GM21360 (cell line): ENCODE measurements at regions not wholly inside any gene's neighbourhood (a gene's known extent, or its start where the extent isn't known, plus 50 kb on each side); places are given as distances from the start of the nearest gene placed in this dataset.
"Not testable (repeated sequence)": the region's sequence is repeated elsewhere in the genome, so short reads cannot be mapped to it uniquely, and the experiment has no call there.

ENCODE experiments used
- ATAC-seq: cut with Tn5 transposase; IDR thresholded peaks from one replicate; pipeline ENCODE4 v1.9.1; 2021; ENCODE audit warnings: mild to moderate bottlenecking, moderate library complexity; ENCODE audit not compliant: unreplicated experiment

DNA sequence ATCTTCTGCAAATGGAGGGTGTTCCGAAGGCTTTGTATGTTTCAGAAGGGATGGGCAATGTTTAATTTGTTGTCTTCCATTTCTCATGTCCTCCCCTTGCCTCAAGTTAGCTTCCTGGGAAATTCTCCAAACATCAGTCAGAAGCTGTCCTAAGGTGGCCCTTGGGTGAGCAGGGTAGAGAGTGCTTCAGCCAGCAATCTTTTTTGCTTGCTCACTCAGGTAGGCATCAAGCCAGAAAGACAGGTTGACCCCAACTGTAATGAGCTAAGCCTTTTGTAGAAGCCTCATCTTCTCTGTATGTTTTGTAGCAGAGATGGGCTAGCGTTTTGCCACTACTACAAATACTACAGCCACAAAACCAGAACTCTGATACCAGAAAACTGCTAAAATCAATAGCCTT, 321.5 kb upstream of the FAM78B start:
- ATAC-seq, result no peak

DNA sequence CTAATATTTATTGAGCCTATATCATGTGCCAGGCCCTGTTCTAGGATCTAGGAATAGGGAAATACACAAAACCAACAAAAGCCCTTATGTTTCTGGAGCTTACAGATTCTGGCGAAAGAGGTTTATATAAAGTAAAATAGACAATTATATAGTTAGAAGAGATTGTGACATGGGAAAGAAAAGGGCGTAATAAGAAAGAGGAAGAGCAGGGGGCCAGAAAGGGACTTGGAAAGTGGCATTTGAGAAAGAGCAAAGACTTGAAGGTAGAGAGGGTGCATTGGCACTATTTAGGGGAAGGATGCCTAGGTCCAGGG, 322.5 kb upstream of the FAM78B start:
- no peak for ATAC-seq

DNA sequence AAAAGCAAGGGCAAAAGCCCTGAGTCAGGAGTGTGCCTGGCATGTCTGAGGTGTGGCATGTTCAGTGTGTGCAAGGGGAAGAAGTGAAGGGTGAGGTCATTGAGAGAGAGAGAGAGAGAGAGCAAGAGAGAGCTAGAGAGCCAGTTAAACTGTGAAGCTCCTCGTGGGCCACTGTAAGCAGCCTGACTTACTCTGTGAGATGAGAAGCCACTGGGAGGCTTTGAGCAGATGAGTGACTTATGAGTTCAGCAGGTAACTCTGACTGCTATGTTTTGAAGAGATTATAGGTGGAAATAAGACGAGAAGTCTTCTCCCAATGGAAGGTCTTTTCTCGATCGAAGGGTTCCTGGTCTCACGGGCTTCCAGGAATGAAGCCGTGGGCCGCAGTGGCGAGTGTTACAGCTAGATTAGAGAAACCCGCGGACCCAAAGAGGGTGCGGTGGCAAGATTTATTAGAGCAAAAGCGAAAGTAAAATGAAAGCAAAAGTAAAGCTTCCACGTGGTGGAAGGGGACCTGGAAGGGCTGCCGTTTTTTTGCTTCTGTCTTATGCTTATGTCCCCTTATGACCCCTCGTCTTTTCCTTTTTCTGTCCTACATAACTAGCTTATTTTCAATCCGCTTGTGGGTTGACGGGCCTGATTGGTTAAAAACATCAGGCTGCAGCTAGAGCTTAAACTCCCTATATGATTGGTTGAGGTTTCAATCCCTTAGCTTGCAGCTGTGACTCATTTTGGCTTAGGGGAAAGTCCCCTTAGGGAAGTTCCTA, 323.1 kb upstream of the FAM78B start:
- peak; percentile 78 for ATAC-seq

DNA sequence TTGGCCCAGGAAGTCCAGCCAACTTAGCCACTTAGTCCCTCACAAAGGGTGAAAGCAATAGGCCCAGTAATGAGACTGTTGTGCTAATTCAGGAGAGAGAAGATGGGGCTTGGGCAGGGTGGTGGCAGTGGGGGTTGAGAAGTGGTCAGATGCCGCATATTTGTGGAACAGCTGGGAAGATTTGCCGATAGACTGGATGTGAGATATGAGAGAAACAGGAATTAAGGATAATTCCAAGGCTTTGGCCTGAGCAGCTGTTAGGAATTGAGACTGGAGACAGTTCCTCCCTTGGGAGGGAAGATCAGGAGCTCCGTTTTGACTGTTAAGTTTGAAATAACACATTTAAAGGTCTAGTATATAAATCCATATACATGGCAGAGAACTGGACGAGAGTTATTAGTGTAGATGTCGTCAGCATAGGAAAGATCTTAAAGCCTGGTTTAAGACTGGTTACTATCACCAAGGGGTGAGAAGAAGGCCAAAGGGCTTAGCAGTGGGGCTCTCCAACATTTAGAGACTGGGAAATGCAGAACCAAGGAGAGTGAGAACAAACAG, 323.7 kb upstream of the FAM78B start:
- peak; percentile 55 for ATAC-seq

DNA sequence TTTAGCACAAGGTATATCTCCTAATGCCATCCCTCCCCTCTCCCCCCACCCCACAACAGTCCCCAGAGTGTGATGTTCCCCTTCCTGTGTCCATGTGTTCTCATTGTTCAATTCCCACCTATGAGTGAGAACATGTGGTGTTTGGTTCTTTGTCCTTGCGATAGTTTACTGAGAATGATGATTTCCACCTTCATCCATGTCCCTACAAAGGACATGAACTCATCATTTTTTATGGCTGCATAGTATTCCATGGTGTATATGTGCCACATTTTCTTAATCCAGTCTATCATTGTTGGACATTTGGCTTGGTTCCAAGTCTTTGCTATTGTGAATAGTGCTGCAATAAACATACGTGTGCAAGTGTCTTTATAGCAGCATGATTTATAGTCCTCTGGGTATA, 327.0 kb upstream of the FAM78B start:
- not testable (repeated sequence) for ATAC-seq

DNA sequence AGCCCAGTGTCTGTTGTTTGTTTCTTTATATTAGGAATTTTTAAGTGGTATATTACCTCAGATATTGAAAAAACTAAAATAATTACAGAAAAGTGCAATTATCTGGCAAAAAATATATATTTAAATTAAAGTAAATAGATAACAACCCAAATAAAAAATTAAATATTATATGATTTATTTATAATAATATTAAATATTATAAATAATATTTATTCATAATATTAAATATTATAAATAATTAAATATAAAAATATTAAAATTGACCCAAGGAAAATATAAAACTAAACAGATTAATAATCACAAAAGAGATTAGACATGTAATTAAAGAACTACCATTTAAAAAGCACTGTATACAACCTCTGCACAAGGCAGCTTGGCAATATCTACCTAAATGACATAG, 331.9 kb upstream of the POGK start:
- ATAC-seq, result no peak

DNA sequence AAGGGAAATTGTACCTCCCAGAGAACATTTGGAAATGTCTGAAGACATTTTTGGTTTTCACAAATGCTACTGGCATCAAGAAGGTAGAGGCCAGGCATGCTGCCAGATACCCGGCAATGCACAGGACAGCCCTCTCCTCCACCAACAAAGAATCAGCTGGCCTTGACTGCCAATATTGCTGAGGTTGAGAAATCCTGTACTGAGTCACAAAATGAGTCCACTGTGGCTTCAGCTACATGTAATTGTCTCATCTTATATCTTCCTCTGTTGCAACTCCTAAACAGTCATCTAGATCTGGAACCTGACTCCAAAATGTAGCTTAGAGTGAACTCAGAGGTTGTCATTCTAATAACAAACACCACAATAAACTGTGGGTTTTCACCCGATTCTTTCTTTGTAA, 327.5 kb upstream of the POGK start:
- ATAC-seq, result no peak

DNA sequence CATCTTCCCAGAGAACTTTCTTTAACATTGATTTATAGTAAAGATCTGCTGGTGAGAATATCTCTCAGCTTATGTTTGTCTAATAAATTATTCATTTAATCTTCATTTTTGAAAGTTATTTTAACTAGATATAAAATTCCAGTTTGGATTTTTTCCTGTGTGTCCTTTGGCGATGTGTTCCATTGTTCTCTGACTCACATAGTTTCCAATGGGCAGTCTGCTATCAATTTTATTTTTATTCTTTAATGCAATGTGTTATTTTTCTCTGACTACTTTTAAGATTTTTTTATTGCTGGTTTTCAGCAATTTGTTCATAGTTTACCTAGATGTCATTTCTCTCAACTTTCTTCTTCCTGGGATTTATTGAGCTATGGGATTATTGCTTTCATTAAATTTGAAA, 325.2 kb upstream of the POGK start:
- no peak for ATAC-seq

DNA sequence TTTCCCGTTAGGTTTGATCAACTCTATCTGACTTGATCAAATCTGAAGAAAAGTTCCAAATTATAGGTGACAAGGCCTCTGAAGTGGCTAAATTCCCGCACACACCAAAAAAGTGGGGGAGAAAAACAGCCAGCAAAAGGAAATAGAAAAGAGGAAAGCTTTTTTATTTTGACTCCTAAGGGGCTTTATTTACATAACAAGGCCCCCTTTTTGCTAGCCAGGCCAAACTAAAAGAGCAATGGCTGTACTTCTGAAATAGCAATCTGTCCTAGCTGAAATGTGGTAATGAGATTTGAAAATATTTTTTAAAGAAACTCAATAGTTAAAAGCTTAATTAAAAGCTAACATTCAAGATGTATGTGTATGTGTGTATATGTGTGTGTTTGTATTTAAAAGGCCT, 311.5 kb upstream of the POGK start:
- ATAC-seq, result no peak

DNA sequence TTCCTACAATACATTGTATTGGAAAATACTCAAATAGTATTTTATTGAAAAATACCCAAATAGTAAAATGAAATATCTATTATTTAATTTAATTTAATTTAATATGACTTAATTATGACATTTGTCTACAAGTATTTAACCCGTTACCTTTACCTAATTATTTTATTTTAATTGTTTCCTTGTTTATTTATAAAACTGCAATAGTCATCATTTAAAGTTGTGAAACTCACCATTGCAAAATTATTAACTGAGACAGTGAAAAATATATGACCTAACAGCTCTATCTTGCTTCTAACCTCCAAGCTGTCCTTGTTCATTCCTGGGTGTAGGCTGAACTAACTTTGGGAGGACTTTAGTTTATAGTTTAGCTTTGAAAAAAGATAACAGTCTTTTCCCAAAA, 300.6 kb upstream of the POGK start:
- no peak for ATAC-seq

DNA sequence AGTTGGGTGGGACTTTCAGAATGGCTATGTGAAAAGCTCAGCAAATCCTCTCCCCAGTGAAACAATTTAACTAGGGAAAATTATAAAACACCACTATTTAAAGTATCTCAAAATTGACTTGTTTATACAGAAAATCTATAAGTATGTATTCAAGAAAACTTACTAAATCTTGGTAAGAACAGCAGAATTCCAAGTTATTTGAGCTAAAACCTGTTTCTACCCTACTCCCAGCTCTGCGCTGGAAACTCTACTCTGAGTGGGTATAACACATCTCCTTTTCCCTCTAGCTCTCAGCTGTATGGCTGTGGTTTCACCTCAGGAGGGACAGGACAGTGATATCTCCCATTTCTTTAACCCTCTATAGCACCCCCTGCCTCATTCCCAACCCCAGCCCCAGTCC, 295.2 kb upstream of the POGK start:
- no peak for ATAC-seq

DNA sequence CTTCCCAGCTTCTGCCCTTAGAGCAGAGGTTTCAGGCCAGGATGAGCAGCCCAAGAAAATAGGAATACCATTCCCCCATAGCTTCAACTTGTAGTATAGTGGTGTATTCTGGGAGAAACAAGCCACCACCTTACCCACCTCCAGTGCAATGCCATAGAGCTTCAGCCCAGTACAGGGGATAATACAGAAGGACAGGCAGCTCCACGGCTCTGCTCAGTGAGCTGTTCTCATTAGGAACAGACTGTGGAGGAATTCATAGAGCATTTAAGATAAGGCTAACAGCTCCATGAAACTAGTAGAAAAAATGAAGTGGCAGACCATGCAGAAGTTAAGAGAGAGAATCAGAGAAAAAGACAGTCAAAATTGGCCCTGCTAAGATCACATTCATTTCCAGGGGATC, 294.7 kb upstream of the POGK start:
- ATAC-seq, result no peak

DNA sequence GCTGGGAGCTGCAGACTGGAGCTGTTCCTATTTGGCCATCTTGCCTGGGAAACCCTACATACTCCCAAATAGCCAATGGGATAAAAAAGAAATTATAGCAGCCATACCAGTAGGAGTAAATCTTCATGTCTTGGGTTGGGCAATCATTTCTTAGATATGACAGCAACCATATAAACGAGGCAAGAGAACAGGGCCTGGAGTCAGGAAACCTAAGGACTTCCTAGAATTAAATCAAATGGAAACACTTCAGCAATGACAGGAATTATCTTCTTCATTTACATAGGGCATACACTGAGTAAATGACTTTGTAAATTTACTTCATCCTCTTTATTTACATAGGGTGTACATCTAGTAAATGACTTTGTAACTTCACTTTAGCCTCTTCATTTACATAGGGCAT, 286.6 kb upstream of the POGK start:
- ATAC-seq, result no peak

DNA sequence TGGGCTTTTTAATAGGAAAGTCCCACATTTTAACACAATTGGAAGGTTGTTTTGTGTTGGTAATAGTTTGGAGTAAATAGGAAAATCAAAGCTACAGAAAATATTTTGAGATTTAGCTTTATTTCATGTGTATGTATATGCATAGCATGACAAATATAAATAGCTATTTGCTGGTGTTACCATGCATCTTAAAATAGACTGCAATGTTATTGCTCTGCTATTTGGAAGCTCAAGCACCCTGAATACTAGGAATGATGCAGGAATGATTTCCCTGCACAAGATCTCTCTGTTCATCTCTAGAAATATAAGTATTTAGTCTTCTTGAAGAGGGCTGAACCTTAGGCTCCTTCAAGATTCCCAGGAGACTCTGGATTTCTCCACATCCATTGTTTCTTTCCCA, 268.3 kb upstream of the POGK start:
- no peak for ATAC-seq

DNA sequence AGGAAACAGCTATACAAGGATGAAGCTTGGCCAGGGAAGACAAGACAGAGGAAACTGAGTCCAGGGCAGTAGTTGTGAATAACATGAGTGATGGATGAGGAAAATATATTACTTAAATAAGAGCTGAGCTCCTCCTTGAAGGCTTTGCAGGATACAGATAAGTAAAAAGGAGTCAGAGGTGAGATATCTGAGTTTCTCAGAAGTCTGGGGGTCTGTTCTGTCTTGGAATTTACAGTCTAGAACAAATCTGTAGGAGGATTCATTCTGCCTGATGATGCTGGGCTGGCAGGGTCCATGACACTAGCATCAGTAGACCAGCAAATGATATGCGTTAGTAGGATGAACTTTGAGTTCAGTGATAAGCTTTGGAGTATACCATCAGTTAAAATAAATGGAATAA, 266.1 kb upstream of the POGK start:
- no peak for ATAC-seq

DNA sequence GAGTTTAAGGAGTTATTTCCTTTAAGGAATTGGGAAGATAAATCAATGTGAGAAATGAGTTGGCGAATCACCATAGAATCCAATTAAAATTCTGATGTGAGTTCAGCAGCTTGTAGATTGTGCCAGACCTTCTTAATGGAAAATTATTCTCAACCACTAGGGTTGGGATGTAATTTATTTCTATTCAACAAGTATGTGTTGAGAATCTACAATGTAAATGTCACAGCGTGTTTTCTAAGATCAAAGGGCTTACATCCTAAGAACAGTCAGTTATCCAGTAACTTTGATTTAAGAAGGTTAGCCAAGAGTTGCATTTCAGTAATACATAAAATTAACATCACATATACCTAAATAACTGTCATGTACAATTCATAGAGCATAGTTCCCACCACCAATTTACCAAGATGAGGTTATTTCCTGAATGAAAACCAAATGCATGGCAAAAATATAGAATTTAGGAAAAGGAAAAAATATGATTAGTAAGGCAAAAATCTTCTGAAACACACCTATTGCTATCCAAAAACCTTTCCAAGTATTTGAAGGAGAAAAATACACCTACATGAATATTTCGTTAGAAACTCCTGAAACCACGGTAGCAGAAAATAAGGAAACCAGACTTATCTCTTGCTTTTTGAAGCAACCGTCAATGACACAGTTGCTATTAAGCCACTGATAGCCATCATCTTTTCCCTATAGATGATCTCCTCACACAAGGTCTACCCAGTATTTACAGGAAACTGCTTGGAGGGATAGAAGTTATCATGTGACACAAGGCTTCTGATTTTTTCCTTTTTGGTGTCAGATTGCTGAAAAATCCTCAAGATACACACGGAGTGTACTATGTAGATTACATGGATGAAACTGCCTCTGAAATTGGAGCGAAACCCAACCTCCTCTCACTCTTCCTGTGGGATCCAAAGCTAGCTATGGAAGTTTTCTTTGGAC, 259.4 kb upstream of the POGK start:
- no peak for ATAC-seq

DNA sequence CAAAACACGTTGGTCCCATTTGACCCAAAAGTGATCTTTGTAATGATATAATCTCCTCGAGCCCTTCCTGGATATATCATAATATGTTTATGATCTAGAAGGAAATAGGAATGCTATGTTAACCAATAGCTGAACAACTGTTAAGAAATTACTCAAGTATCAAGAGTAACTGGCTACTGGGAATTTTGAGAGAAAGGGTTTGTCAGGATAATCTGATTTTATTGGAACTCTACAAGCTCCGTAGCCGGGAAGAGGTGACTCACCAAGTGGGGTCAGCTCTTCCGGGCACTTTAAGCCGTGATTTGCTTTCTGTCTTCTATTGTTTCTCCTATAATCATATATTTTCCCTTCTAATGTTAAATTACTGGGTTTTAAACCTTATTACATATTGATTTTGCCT, 250.5 kb upstream of the POGK start:
- no peak for ATAC-seq

DNA sequence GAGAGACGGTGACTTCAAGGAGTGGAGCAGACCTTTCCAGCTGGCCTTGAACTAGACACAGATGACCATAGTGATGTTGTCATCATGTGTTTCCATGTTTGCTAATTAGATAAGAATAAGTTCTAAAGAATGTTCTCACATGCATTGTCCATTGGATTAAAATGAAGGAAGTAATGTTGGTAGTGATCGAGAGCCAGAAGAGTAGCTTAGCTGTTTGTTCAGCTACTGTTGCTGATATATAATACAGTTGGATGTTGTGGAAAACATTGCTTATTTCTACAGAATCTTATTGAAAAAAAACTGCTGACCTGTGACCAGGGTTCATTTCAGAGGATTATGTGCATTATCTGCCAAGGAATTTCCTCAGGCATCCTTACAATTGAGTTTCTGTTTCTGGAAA, 249.1 kb upstream of the POGK start:
- no peak for ATAC-seq

DNA sequence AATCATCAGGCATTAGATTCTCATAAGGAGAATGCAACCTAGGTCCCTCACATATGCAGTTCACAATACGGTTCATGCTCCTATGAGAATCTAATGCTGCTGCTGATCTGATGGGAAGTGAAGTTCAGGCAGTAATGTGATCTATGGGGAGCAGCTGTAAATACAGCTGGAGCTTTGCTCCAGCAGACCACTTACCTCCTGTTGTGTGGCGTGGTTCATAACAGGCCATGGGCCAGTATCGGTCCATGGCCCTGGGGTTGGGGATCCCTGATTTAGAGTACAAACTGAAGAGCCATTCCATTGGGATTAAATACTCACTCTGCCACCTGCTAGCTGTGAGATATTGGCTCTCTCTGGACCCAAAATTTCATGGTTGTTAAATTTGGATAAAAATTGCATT, 244.6 kb upstream of the POGK start:
- no peak for ATAC-seq

DNA sequence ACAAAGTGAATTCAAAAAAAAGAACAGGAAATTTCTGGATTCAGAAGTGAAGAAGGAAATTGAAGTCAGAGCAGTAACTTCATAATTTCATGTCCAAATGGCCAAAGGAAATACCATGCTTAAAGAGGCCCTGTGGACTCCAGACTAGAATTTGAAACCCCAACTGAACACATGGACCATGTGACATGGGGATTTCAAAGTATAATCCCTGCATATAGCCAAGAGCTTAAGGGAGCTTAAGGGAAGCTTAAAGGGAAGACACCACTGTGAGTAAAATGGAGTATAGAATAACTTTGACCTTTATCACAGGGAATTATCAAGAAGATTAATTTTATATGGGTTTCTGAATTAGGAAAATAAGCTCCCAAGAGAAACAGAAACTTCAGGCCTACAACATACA, 241.8 kb upstream of the POGK start:
- ATAC-seq, result no peak

DNA sequence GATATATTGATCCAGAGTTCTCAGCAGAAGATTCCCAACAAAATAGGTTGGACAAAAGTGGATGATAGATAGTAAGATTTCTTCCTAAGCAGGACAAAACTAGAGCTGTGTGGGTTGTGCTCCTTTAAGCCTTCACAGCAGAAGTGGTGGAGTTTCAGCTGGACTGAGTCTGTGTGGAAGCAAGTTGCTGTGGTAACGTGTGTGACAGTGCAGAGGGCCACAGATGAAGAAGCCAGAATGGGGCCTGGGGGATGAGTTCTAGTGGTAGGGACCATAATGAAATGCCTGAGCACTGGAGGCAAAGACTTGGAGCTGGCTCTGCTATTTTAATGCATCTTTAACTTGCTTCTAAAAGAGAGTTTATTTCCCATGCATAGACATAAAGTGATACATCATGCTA, 238.7 kb upstream of the POGK start:
- no peak for ATAC-seq

DNA sequence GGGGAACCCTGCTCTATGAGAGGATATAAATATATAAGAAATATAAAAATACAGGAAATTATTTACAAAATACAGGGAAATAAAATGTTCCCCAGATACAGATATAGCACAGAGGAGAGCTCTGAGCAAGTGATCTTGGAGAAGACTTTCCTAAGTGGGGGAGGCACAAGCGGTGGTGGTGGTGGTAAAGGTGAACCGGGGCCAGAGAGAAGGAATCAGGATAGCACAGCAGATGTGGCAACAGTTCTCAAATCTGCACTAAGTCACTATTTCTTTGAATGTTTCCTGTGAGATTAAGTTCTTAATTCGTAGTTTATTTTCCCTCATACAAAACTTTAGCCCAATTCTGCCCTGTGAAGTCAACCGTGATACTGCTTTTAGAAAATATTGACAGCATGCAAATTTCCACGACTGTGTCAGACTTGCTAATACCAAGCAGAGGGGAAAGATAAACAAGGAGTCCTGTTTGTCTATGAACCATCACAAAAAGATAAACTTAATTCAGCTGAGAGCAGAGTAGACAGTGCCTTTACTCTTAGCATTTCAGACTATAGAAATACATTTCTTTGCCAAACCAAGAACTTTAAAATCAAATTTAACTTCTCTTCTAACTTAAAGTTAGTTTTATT, 237.5 kb upstream of the POGK start:
- ATAC-seq, result no peak
